Neuronal stem cell (in vitro differentiated cells): ENCODE measurements at regions not wholly inside any gene's neighbourhood (a gene's known extent, or its start where the extent isn't known, plus 50 kb on each side); places are given as distances from the start of the nearest gene placed in this dataset.
A peak's percentile ranks its signal among the peaks of the same experiment; 100 is the strongest.

Source experiments
- DNase-seq: peaks from one replicate; pipeline ENCODE4 v3.0.0-alpha.2; 2013; ENCODE audit warnings: low spot score
- H2AFZ ChIP-seq: one replicate; pipeline ENCODE4 v1.6.1; 2013; ENCODE audit warnings: mild to moderate bottlenecking, low read length, inconsistent platforms
- H2AK5ac ChIP-seq: 2 replicates; pipeline ENCODE4 v1.6.1; 2013; ENCODE audit warnings: low read depth, mild to moderate bottlenecking, inconsistent platforms, low read length, moderate library complexity, mixed read lengths
- H2BK120ac ChIP-seq: 2 replicates; pipeline ENCODE4 v1.6.1; 2013; ENCODE audit warnings: low read depth, mild to moderate bottlenecking, inconsistent platforms, low read length, moderate library complexity, mixed read lengths
- H2BK12ac ChIP-seq: one replicate; pipeline ENCODE4 v1.6.1; 2013; ENCODE audit warnings: low read length, inconsistent platforms
- H2BK15ac ChIP-seq: 2 replicates; pipeline ENCODE4 v1.6.1; 2013; ENCODE audit warnings: mild to moderate bottlenecking, low read length, inconsistent platforms, mixed read lengths
- H2BK5ac ChIP-seq: one replicate; pipeline ENCODE4 v1.6.1; 2013; ENCODE audit warnings: inconsistent platforms, mild to moderate bottlenecking, low read length, moderate library complexity
- H3K14ac ChIP-seq: one replicate; pipeline ENCODE4 v1.6.1; 2013; ENCODE audit warnings: low read length, inconsistent platforms
- H3K18ac ChIP-seq: 2 replicates; pipeline ENCODE4 v1.6.1; 2013; ENCODE audit warnings: low read length, inconsistent platforms
- H3K23ac ChIP-seq: 2 replicates; pipeline ENCODE4 v1.6.1; 2013; ENCODE audit warnings: low read depth, mild to moderate bottlenecking, mixed read lengths, low read length, inconsistent platforms; ENCODE audit not compliant: poor library complexity
- H3K27ac ChIP-seq: replicated peaks from 3 replicates; pipeline ENCODE4 v1.5.1; 2013; ENCODE audit warnings: low read length, inconsistent platforms
- H3K27me3 ChIP-seq, 3 experiments: 2 replicates each; pipeline ENCODE4 v1.6.1; 2013; ENCODE audit warnings: low read length in 3 of 3, mild to moderate bottlenecking in 2 of 3, inconsistent platforms in 1 of 3, low read depth in 1 of 3, mixed read lengths in 1 of 3, moderate library complexity in 1 of 3; ENCODE audit not compliant: control insufficient read depth in 3 of 3, insufficient read depth in 3 of 3
- H3K36me3 ChIP-seq, 2 donors: replicated peaks in 1 of 2; 2 replicates each; pipeline ENCODE4 v1.6.1; 2013; ENCODE audit warnings: low read length in 2 of 2; ENCODE audit not compliant: control insufficient read depth in 2 of 2, insufficient read depth in 2 of 2
- H3K4ac ChIP-seq: 2 replicates; pipeline ENCODE4 v1.6.1; 2013; ENCODE audit warnings: inconsistent platforms, mild to moderate bottlenecking, low read length, moderate library complexity
- H3K4me1 ChIP-seq, 2 donors: 1 replicate in 1 of 2; 2 replicates in 1 of 2; pipeline ENCODE4 v1.6.1; 2013; ENCODE audit warnings: low read length in 2 of 2, low read depth in 1 of 2; ENCODE audit not compliant: control insufficient read depth in 2 of 2, insufficient read depth in 1 of 2
- H3K4me2 ChIP-seq: one replicate; pipeline ENCODE4 v1.6.1; 2013; ENCODE audit warnings: mild to moderate bottlenecking, low read length, inconsistent platforms; ENCODE audit not compliant: insufficient read depth, poor library complexity, severe bottlenecking
- H3K4me3 ChIP-seq, 2 donors: 2 replicates each; pipeline ENCODE4 v1.5.1; 2013; ENCODE audit warnings: low read length in 2 of 2, mild to moderate bottlenecking in 2 of 2, inconsistent platforms in 1 of 2, moderate library complexity in 1 of 2
- H3K79me1 ChIP-seq: one replicate; pipeline ENCODE4 v1.6.1; 2013; ENCODE audit warnings: low read depth, mild to moderate bottlenecking, inconsistent platforms, low read length, moderate library complexity
- H3K9ac ChIP-seq: one replicate; pipeline ENCODE4 v1.6.1; 2013; ENCODE audit warnings: mild to moderate bottlenecking, low read depth, low read length, inconsistent platforms; ENCODE audit not compliant: poor library complexity
- H3K9me3 ChIP-seq, 2 donors: replicated peaks in 1 of 2; 2 replicates each; pipeline versions ENCODE3 to v1.6.1; 2013; ENCODE audit warnings: low read length in 2 of 2, mild to moderate bottlenecking in 2 of 2, inconsistent platforms in 1 of 2, low read depth in 1 of 2, mixed read lengths in 1 of 2, moderate library complexity in 1 of 2; ENCODE audit not compliant: control insufficient read depth in 2 of 2, insufficient read depth in 1 of 2
- H4K8ac ChIP-seq: one replicate; pipeline ENCODE4 v1.6.1; 2013; ENCODE audit warnings: low read depth, mild to moderate bottlenecking, inconsistent platforms, low read length, moderate library complexity
- H4K91ac ChIP-seq: one replicate; pipeline ENCODE4 v1.6.1; 2013; ENCODE audit warnings: low read length, low read depth, mild to moderate bottlenecking, inconsistent platforms; ENCODE audit not compliant: poor library complexity
- WGBS, 2 donors: extraction: QIAGEN DNeasy Blood & Tissue Kit; methylation state at CpG; one replicate each; pipeline ENCODE4 v1.1.7; 2013; ENCODE audit warnings: missing lambda C conversion rate in 2 of 2, mixed read lengths in 1 of 2; ENCODE audit not compliant: insufficient read length in 2 of 2, insufficient replicate concordance in 1 of 2; ENCODE audit errors: extremely low coverage in 2 of 2; 5-methylcytosine and 5-hydroxymethylcytosine counted together

GRCh38 chr1:99177465-99177864 lies 86.8 kb upstream of the PLPPR4 start:
- Histone ChIP-seq H2AFZ (no peak overlapping the region), H3K18ac (no peak overlapping the region), H4K91ac (no peak overlapping the region), H3K36me3 (no peaks in the 10 kb centered on the region), H2BK12ac (no peak overlapping the region), H3K4me1 (peaks cover 0 to 2% of the 10 kb centered on the region in 2 donors), H2BK5ac (no peak overlapping the region), H2BK120ac (no peak overlapping the region), H4K8ac (no peak overlapping the region), H3K23ac (no peak overlapping the region), H2BK15ac (no peak overlapping the region), H3K14ac (no peak overlapping the region), H3K4me2 (no peak overlapping the region), H3K9ac (no peak overlapping the region), H3K27ac (no peak overlapping the region), H3K27me3 (no peaks in the 10 kb centered on the region), H3K4me3 (no peak overlapping the region), H2AK5ac (no peak overlapping the region), H3K9me3 (no peaks in the 10 kb centered on the region), H3K79me1 (no peaks in the 10 kb centered on the region), H3K4ac (no peak overlapping the region)
- no peak for DNase-seq
- no CpG with 5 or more reads among the region's 1 CpG for WGBS, 2 donors

- Histone ChIP-seq H3K4ac (no peak overlapping the region), H3K4me1 (peaks cover 0 to 2% of the 10 kb centered on the region in 2 donors), H4K8ac (no peak overlapping the region), H3K4me2 (no peak overlapping the region), H3K27ac (no peak overlapping the region), H3K36me3 (no peaks in the 10 kb centered on the region), H2BK15ac (no peak overlapping the region), H3K9me3 (no peaks in the 10 kb centered on the region), H3K9ac (no peak overlapping the region), H2BK120ac (no peak overlapping the region), H3K79me1 (no peaks in the 10 kb centered on the region), H3K18ac (no peak overlapping the region), H4K91ac (no peak overlapping the region), H3K27me3 (no peaks in the 10 kb centered on the region), H3K23ac (no peak overlapping the region), H2BK5ac (no peak overlapping the region), H2AFZ (peak overlapping the region; percentile 89), H2AK5ac (no peak overlapping the region), H3K4me3 (peak overlapping the region in 1 of 2 donors; percentile 23), H3K14ac (no peak overlapping the region), H2BK12ac (no peak overlapping the region)
- no CpG with 5 or more reads among the region's 3 CpGs for WGBS, 2 donors
- DNase-seq, result peak; percentile 77
These were observed 83.9 kb upstream of the PLPPR4 start for GRCh38 chr1:99180343-99180808.

- Histone ChIP-seq H2BK5ac (no peak overlapping the region), H3K36me3 (no peaks in the 10 kb centered on the region), H3K9me3 (no peaks in the 10 kb centered on the region), H3K9ac (no peak overlapping the region), H3K18ac (no peak overlapping the region), H3K4me3 (no peak overlapping the region), H3K14ac (no peak overlapping the region), H3K79me1 (no peaks in the 10 kb centered on the region), H2BK120ac (no peak overlapping the region), H2AK5ac (no peak overlapping the region), H2AFZ (peak overlapping the region; percentile 89), H4K8ac (no peak overlapping the region), H2BK12ac (no peak overlapping the region), H3K27ac (no peak overlapping the region), H2BK15ac (no peak overlapping the region), H3K23ac (no peak overlapping the region), H3K4ac (no peak overlapping the region), H3K4me2 (no peak overlapping the region), H3K4me1 (peaks cover 0 to 2% of the 10 kb centered on the region in 2 donors), H3K27me3 (no peaks in the 10 kb centered on the region), H4K91ac (no peak overlapping the region)
- no CpG with 5 or more reads among the region's 2 CpGs for WGBS, 2 donors
- no peak for DNase-seq
These were observed 83.4 kb upstream of the PLPPR4 start for GRCh38 chr1:99180915-99181314.

- no peak overlapping the region for H2AK5ac ChIP-seq
- H2AFZ ChIP-seq, result peak overlapping the region; percentile 36
- no peak for DNase-seq
These were observed 82.4 kb upstream of the PLPPR4 start for GRCh38 chr1:99181892-99182291.

More at GRCh38 chr1:99181892-99182291, 82.4 kb upstream of the PLPPR4 start:
- H3K9me3 ChIP-seq, result no peaks in the 10 kb centered on the region
- no peak overlapping the region for H4K91ac ChIP-seq
- no peak overlapping the region for H3K27ac ChIP-seq
- H3K4ac ChIP-seq, result no peak overlapping the region
- no CpG with 5 or more reads among the region's 2 CpGs for WGBS, 2 donors
- no peak overlapping the region for H3K23ac ChIP-seq
- no peak overlapping the region for H3K14ac ChIP-seq
- no peak overlapping the region for H2BK12ac ChIP-seq
- H2BK5ac ChIP-seq, result no peak overlapping the region
- no peak overlapping the region for H2BK15ac ChIP-seq
- H3K4me3 ChIP-seq, result no peak overlapping the region
- no peaks in the 10 kb centered on the region for H3K79me1 ChIP-seq
- peaks cover 0 to 2% of the 10 kb centered on the region in 2 donors for H3K4me1 ChIP-seq
- H4K8ac ChIP-seq, result no peak overlapping the region
- H3K36me3 ChIP-seq, result no peaks in the 10 kb centered on the region
- no peak overlapping the region for H3K18ac ChIP-seq
- H3K9ac ChIP-seq, result no peak overlapping the region
- no peaks in the 10 kb centered on the region for H3K27me3 ChIP-seq
- no peak overlapping the region for H3K4me2 ChIP-seq
- no peak overlapping the region for H2BK120ac ChIP-seq
